Liver (tissue), 8 donors: ENCODE measurements at regions not wholly inside any gene's neighbourhood (a gene's known extent, or its start where the extent isn't known, plus 50 kb on each side); places are given as distances from the start of the nearest gene placed in this dataset.

Source experiments
- DNase-seq: peaks from one replicate; pipeline ENCODE4 v3.0.0-alpha.2; 2017; ENCODE audit warnings: low spot score
- H3K27ac ChIP-seq, 2 donors: one replicate each; pipeline ENCODE4 v1.7.0; 2013; ENCODE audit warnings: inconsistent platforms in 2 of 2, low read length in 2 of 2, control low read depth in 1 of 2, low read depth in 1 of 2, mild to moderate bottlenecking in 1 of 2
- H3K27me3 ChIP-seq, 4 donors: one replicate each; pipeline versions ENCODE4 v1.6.1 to v1.7.0; 2013; ENCODE audit warnings: low read length in 3 of 4, inconsistent platforms in 1 of 4, mild to moderate bottlenecking in 1 of 4, moderate library complexity in 1 of 4; ENCODE audit not compliant: control insufficient read depth in 4 of 4, insufficient read depth in 4 of 4
- H3K36me3 ChIP-seq, 4 donors: one replicate each; pipeline versions ENCODE4 v1.6.1 to v1.7.0; 2013; ENCODE audit warnings: low read length in 3 of 4, mild to moderate bottlenecking in 3 of 4, low read depth in 1 of 4, moderate library complexity in 1 of 4; ENCODE audit not compliant: control insufficient read depth in 4 of 4, insufficient read depth in 3 of 4
- H3K4me1 ChIP-seq, 4 donors: one replicate each; pipeline versions ENCODE4 v1.6.1 to v1.7.0; 2013; ENCODE audit warnings: low read length in 3 of 4, mild to moderate bottlenecking in 3 of 4, moderate library complexity in 1 of 4; ENCODE audit not compliant: control insufficient read depth in 4 of 4, insufficient read depth in 4 of 4
- H3K4me3 ChIP-seq, 3 donors: one replicate each; pipeline versions ENCODE4 v1.6.1 to v1.7.0; 2013; ENCODE audit warnings: low read length in 3 of 3, control low read depth in 1 of 3, low read depth in 1 of 3, mild to moderate bottlenecking in 1 of 3
- H3K9ac ChIP-seq, 2 donors: one replicate each; pipeline ENCODE4 v1.7.0; 2013; ENCODE audit warnings: low read length in 2 of 2, mild to moderate bottlenecking in 2 of 2, moderate library complexity in 2 of 2, control low read depth in 1 of 2, low read depth in 1 of 2
- H3K9me3 ChIP-seq, 4 donors: one replicate each; pipeline versions ENCODE4 v1.6.1 to v1.7.0; 2013; ENCODE audit warnings: low read length in 3 of 4; ENCODE audit not compliant: control insufficient read depth in 4 of 4
- EGR1 ChIP-seq, 2 donors: IDR thresholded peaks; 2 replicates each; pipeline ENCODE4 v1.6.1; 2016 to 2018; ENCODE audit warnings: antibody characterized with exemption in 2 of 2, low read depth in 2 of 2
- FOXA1 ChIP-seq: IDR thresholded peaks from 2 replicates; pipeline ENCODE4 v1.6.1; 2016; ENCODE audit warnings: antibody characterized with exemption
- FOXA2 ChIP-seq: IDR thresholded peaks from 2 replicates; pipeline ENCODE4 v1.6.1; 2016; ENCODE audit warnings: antibody characterized with exemption
- HNF4A ChIP-seq, 2 donors: conservative IDR thresholded peaks; 2 replicates each; pipeline ENCODE4 v1.6.1; 2016; ENCODE audit warnings: antibody characterized with exemption in 2 of 2, mild to moderate bottlenecking in 2 of 2
- HNF4G ChIP-seq: IDR thresholded peaks from 2 replicates; pipeline ENCODE4 v1.6.1; 2016; ENCODE audit warnings: antibody characterized with exemption
- JUND ChIP-seq, 2 donors: IDR thresholded peaks; 2 replicates each; pipeline ENCODE4 v1.6.1; 2016; ENCODE audit warnings: antibody characterized with exemption in 2 of 2
- NR2F2 ChIP-seq: IDR thresholded peaks from 2 replicates; pipeline ENCODE4 v1.6.1; 2016; ENCODE audit warnings: antibody characterized with exemption
- RAD21 ChIP-seq, 2 donors: IDR thresholded peaks; 2 replicates each; pipeline ENCODE4 v1.6.1; 2016; ENCODE audit warnings: antibody characterized with exemption in 2 of 2, mild to moderate bottlenecking in 2 of 2
- RXRA ChIP-seq, 2 donors: IDR thresholded peaks; 2 replicates each; pipeline ENCODE4 v1.6.1; 2017 to 2018; ENCODE audit warnings: antibody characterized with exemption in 2 of 2, mild to moderate bottlenecking in 1 of 2
- SP1 ChIP-seq: IDR thresholded peaks from 2 replicates; pipeline ENCODE4 v1.6.1; 2018; ENCODE audit warnings: antibody characterized with exemption, mild to moderate bottlenecking
- TAF1 ChIP-seq: conservative IDR thresholded peaks from 2 replicates; pipeline ENCODE4 v1.6.1; 2016; ENCODE audit warnings: antibody characterized with exemption, mild to moderate bottlenecking
- YY1 ChIP-seq: IDR thresholded peaks from 2 replicates; pipeline ENCODE4 v1.6.1; 2016; ENCODE audit warnings: antibody characterized with exemption, mild to moderate bottlenecking
- WGBS: extraction: QIAGEN DNeasy Blood & Tissue Kit; methylation state at CpG from one replicate; pipeline ENCODE4 v1.1.7; 2013; 5-methylcytosine and 5-hydroxymethylcytosine counted together
- TF ChIP-seq, protein P1 (sequence below): IDR thresholded peaks from 2 replicates; pipeline ENCODE4 v1.6.1; 2016; ENCODE audit warnings: antibody characterized with exemption
- TF ChIP-seq, protein P2 (sequence below): fragments of 150-350 bp; IDR thresholded peaks from 2 replicates; pipeline ENCODE4 v1.5.1; 2017; ENCODE audit warnings: improper control_type of control experiment, low read depth, low read length; ENCODE audit not compliant: missing input control
- TF ChIP-seq, protein P3 (sequence below): IDR thresholded peaks from 2 replicates; pipeline ENCODE4 v1.6.1; 2016; ENCODE audit warnings: antibody characterized with exemption
- TF ChIP-seq, protein P4 (sequence below): IDR thresholded peaks from 2 replicates; pipeline ENCODE4 v1.6.1; 2016; ENCODE audit warnings: antibody characterized with exemption, mild to moderate bottlenecking
- donor health status: healthy.
- donor health status: healthy.
- donor health status: healthy.
- donor health status: healthy.
- donor health status: healthy.

DNA sequence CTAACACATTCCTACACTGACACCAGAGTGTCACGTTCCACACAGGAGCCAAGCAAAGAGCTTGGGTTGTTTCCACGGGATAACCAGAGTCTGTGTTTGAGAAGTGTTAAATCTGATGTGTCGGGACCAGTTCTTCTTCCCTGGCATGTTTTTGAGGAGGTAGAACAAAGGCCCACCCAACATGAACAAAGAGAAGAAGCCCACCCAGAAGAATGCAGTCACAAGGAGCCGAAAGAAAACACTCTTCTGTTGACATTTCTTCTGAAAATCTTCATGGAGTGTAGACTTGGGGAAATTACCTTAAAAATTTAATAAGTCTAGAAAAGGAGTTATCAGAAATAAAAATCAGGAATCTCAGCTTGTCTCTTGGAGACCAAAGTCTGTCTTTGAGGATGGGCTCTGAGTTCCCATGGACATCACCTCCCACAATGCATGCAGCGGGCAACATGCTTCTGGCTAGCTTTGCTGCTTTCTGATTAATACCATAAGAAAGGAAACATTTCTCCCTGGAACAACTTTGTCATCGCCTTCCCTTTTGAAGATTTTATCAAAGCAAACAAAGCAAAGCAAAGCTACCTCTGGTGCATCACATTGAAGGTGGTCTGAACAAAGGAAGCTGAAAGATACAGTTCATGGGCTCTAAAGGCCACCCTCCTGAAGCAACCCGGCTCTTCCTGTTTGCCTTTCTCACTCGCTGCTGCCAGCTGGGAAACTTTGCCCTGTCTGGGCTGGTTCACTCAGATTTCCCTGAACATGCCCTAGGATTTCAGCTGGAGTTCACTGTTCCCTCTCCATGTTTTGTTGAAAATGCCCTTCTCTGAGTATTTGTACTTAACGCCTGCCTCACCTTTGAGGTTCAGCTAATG, 448.1 kb downstream of the KIF16B start:
- TF ChIP-seq NR2F2 (no peak), RAD21 (IDR thresholded peaks at IDR 0.05) (peak; percentile 9 to 15), RXRA (IDR thresholded peaks at IDR 0.05) (peak; percentile 23 to 65), SP1 (peak; percentile 56), EGR1 (IDR thresholded peaks at IDR 0.05; ENCODE audit: low read depth in 2 of 2) (no peak), HNF4A (conservative IDR thresholded peaks at IDR 0.05) (peak; percentile 64 to 77), YY1 (peak; percentile 23)
- TF ChIP-seq, protein P1, sequence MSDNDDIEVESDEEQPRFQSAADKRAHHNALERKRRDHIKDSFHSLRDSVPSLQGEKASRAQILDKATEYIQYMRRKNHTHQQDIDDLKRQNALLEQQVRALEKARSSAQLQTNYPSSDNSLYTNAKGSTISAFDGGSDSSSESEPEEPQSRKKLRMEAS, result peak; percentile 39

DNA sequence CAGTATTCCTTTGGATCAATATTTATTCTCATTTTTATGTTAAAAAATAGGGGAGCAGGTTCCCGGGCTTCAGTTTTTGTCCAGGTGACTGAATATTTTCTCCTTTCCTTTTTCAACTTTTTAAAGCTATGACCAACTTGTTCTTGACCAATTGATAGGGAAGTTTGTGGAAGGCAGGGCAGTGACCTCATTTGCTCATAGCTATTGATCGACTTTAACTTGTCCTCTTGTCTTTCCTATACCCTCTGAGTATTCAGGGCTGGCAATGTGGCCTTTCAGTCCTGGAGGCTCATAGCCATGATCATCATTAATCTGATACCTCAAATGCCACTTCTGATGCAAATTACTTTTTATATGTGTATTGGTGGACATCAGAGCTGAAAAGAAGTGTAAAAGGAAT, 448.8 kb downstream of the KIF16B start:
- Histone ChIP-seq H3K9me3 (no peaks in the 10 kb centered on the region), H3K9ac (no peak overlapping the region), H3K36me3 (no peaks in the 10 kb centered on the region), H3K27me3 (no peaks in the 10 kb centered on the region), H3K4me3 (no peak overlapping the region), H3K27ac (no peak overlapping the region), H3K4me1 (peaks cover 0 to 20% (median 5%) of the 10 kb centered on the region in 4 donors)
- no peak for TF ChIP-seq NR2F2
- no peak for TF ChIP-seq JUND (IDR thresholded peaks at IDR 0.05)
- peak; percentile 47 to 62 for TF ChIP-seq RXRA (IDR thresholded peaks at IDR 0.05)
- TF ChIP-seq FOXA1, result no peak
- TF ChIP-seq, protein P2, sequence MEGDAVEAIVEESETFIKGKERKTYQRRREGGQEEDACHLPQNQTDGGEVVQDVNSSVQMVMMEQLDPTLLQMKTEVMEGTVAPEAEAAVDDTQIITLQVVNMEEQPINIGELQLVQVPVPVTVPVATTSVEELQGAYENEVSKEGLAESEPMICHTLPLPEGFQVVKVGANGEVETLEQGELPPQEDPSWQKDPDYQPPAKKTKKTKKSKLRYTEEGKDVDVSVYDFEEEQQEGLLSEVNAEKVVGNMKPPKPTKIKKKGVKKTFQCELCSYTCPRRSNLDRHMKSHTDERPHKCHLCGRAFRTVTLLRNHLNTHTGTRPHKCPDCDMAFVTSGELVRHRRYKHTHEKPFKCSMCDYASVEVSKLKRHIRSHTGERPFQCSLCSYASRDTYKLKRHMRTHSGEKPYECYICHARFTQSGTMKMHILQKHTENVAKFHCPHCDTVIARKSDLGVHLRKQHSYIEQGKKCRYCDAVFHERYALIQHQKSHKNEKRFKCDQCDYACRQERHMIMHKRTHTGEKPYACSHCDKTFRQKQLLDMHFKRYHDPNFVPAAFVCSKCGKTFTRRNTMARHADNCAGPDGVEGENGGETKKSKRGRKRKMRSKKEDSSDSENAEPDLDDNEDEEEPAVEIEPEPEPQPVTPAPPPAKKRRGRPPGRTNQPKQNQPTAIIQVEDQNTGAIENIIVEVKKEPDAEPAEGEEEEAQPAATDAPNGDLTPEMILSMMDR, result no peak
- peak; percentile 17 to 22 for TF ChIP-seq HNF4A (conservative IDR thresholded peaks at IDR 0.05)
- TF ChIP-seq TAF1, result no peak
- TF ChIP-seq RAD21 (IDR thresholded peaks at IDR 0.05), result no peak
- TF ChIP-seq, protein P3, sequence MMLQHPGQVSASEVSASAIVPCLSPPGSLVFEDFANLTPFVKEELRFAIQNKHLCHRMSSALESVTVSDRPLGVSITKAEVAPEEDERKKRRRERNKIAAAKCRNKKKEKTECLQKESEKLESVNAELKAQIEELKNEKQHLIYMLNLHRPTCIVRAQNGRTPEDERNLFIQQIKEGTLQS, result peak; percentile 9
- WGBS, result 48% methylated on average over 2 of the region's 2 CpGs
- DNase-seq, result no peak

More for the DNA sequence above, 448.1 kb downstream of the KIF16B start:
- no peak overlapping the region for H3K4me3 ChIP-seq
- H3K27ac ChIP-seq, result no peak overlapping the region
- H3K4me1 ChIP-seq, result peaks cover 0 to 20% (median 5%) of the 10 kb centered on the region in 4 donors
- WGBS, result 61% methylated on average over 9 of the region's 9 CpGs
- DNase-seq, result no peak
- no peaks in the 10 kb centered on the region for H3K36me3 ChIP-seq
- no peak overlapping the region for H3K9ac ChIP-seq
- H3K27me3 ChIP-seq, result no peaks in the 10 kb centered on the region
- no peaks in the 10 kb centered on the region for H3K9me3 ChIP-seq

DNA sequence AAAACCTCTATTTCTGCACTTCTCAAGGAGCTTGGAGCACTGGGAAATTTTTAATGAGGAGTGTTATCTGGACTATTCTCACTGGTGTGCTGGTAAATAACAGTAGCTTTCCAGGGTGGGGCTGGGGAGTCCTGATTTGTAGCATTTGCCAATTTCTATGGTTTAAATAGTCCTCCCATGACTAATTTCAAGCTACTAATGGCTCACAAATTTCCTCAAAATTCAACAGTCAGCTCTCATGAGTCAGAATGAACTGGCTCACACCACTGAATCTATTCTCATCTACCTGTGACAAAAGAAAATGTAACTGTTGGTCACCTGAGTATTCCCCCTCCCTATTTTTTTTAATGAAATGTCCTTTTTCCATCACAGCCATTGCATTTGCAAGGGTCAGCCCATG, 449.6 kb downstream of the KIF16B start:
- Histone ChIP-seq H3K9me3 (no peaks in the 10 kb centered on the region), H3K4me3 (no peak overlapping the region), H3K27ac (no peak overlapping the region), H3K9ac (no peak overlapping the region), H3K4me1 (peaks cover 0 to 20% (median 5%) of the 10 kb centered on the region in 4 donors), H3K27me3 (no peaks in the 10 kb centered on the region), H3K36me3 (no peaks in the 10 kb centered on the region)
- DNase-seq, result no peak
- no peak for TF ChIP-seq HNF4A (conservative IDR thresholded peaks at IDR 0.05)
- TF ChIP-seq, protein P2, result no peak
- TF ChIP-seq YY1, result no peak
- TF ChIP-seq, protein P1, result no peak
- TF ChIP-seq EGR1 (IDR thresholded peaks at IDR 0.05; ENCODE audit: low read depth in 2 of 2), result no peak
- TF ChIP-seq RXRA (IDR thresholded peaks at IDR 0.05), result no peak
- no peak for TF ChIP-seq FOXA2
- TF ChIP-seq, protein P4, sequence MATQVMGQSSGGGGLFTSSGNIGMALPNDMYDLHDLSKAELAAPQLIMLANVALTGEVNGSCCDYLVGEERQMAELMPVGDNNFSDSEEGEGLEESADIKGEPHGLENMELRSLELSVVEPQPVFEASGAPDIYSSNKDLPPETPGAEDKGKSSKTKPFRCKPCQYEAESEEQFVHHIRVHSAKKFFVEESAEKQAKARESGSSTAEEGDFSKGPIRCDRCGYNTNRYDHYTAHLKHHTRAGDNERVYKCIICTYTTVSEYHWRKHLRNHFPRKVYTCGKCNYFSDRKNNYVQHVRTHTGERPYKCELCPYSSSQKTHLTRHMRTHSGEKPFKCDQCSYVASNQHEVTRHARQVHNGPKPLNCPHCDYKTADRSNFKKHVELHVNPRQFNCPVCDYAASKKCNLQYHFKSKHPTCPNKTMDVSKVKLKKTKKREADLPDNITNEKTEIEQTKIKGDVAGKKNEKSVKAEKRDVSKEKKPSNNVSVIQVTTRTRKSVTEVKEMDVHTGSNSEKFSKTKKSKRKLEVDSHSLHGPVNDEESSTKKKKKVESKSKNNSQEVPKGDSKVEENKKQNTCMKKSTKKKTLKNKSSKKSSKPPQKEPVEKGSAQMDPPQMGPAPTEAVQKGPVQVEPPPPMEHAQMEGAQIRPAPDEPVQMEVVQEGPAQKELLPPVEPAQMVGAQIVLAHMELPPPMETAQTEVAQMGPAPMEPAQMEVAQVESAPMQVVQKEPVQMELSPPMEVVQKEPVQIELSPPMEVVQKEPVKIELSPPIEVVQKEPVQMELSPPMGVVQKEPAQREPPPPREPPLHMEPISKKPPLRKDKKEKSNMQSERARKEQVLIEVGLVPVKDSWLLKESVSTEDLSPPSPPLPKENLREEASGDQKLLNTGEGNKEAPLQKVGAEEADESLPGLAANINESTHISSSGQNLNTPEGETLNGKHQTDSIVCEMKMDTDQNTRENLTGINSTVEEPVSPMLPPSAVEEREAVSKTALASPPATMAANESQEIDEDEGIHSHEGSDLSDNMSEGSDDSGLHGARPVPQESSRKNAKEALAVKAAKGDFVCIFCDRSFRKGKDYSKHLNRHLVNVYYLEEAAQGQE, result no peak
- TF ChIP-seq HNF4G, result no peak
